CD14-positive monocyte (primary cell): ENCODE measurements at regions not wholly inside any gene's neighbourhood (a gene's known extent, or its start where the extent isn't known, plus 50 kb on each side); places are given as distances from the start of the nearest gene placed in this dataset.

Experiments used
- DNase-seq, 3 donors: peaks; one replicate each; pipeline ENCODE4 v3.0.0-alpha.2; 2011 to 2022
- H2AFZ ChIP-seq: 2 replicates; pipeline ENCODE4 v1.6.0; 2012; ENCODE audit warnings: mild to moderate bottlenecking, low read depth, low read length, inconsistent platforms; ENCODE audit not compliant: insufficient read depth, poor library complexity, severe bottlenecking
- H3K27ac ChIP-seq, 2 donors: 1 replicate in 1 of 2; 2 replicates in 1 of 2; pipeline ENCODE4 v1.5.1; 2012 to 2013; ENCODE audit warnings: low read length in 2 of 2, control low read depth in 1 of 2, inconsistent platforms in 1 of 2, low read depth in 1 of 2, mild to moderate bottlenecking in 1 of 2
- H3K27me3 ChIP-seq, 2 donors: one replicate each; pipeline versions ENCODE4 v1.6.0 to v1.6.1; 2011 to 2013; ENCODE audit warnings: low read length in 2 of 2; ENCODE audit not compliant: control insufficient read depth in 2 of 2, insufficient read depth in 2 of 2
- H3K36me3 ChIP-seq, 2 donors: replicated peaks in 1 of 2; 1 replicate in 1 of 2; 2 replicates in 1 of 2; pipeline versions ENCODE4 v1.5.1 to v1.6.1; 2012 to 2013; ENCODE audit warnings: low read length in 2 of 2, control low read depth in 1 of 2, inconsistent platforms in 1 of 2, mild to moderate bottlenecking in 1 of 2; ENCODE audit not compliant: insufficient read depth in 2 of 2, control insufficient read depth in 1 of 2
- H3K4me1 ChIP-seq, 2 donors: 1 replicate in 1 of 2; 2 replicates in 1 of 2; pipeline versions ENCODE4 v1.5.1 to v1.6.1; 2012 to 2013; ENCODE audit warnings: low read length in 2 of 2, control low read depth in 1 of 2, inconsistent platforms in 1 of 2, mild to moderate bottlenecking in 1 of 2, moderate library complexity in 1 of 2; ENCODE audit not compliant: insufficient read depth in 2 of 2, control insufficient read depth in 1 of 2
- H3K4me2 ChIP-seq: replicated peaks from 2 replicates; pipeline ENCODE3; 2012; ENCODE audit warnings: low read length, moderate library complexity, mild to moderate bottlenecking; ENCODE audit not compliant: poor library complexity, severe bottlenecking; ENCODE audit errors: extremely low read depth
- H3K4me3 ChIP-seq, 3 experiments: fragments of 200-600 bp in 1 of 3; sonication (generic) in 1 of 3; replicated peaks in 1 of 3; 1 replicate in 2 of 3; 2 replicates in 1 of 3; pipeline ENCODE4 v1.5.1; 2011 to 2013; ENCODE audit warnings: low read length in 3 of 3, mild to moderate bottlenecking in 3 of 3, control low read depth in 2 of 3, low read depth in 2 of 3, inconsistent platforms in 1 of 3, moderate library complexity in 1 of 3
- H3K79me2 ChIP-seq: 2 replicates; pipeline ENCODE4 v1.6.0; 2012; ENCODE audit warnings: mild to moderate bottlenecking, control low read depth, inconsistent platforms, low read length, moderate library complexity; ENCODE audit not compliant: insufficient read depth
- H3K9ac ChIP-seq: 2 replicates; pipeline ENCODE4 v1.6.0; 2017; ENCODE audit warnings: low read length, mild to moderate bottlenecking; ENCODE audit not compliant: insufficient read depth, poor library complexity, severe bottlenecking
- H3K9me3 ChIP-seq, 2 donors: replicated peaks in 1 of 2; 1 replicate in 1 of 2; 2 replicates in 1 of 2; pipeline versions ENCODE4 v1.5.1 to v1.6.1; 2012 to 2013; ENCODE audit warnings: low read length in 2 of 2, control low read depth in 1 of 2; ENCODE audit not compliant: control insufficient read depth in 1 of 2, insufficient read depth in 1 of 2
- H4K20me1 ChIP-seq: 2 replicates; pipeline ENCODE4 v1.6.0; 2012; ENCODE audit warnings: mild to moderate bottlenecking, low read length, control low read depth, moderate library complexity; ENCODE audit not compliant: insufficient read depth
- H3K27ac Mint-ChIP-seq, 7 donors: one replicate each; pipeline ENCODE4 v1.8.0; 2020; ENCODE audit warnings: mild to moderate bottlenecking in 7 of 7, mixed read lengths in 7 of 7, moderate library complexity in 6 of 7, inconsistent platforms in 2 of 7
- H3K27me3 Mint-ChIP-seq, 3 donors: one replicate each; pipeline ENCODE4 v1.8.0; 2021 to 2022; ENCODE audit warnings: low read depth in 3 of 3, mild to moderate bottlenecking in 3 of 3, mixed read lengths in 3 of 3, moderate library complexity in 3 of 3, inconsistent platforms in 1 of 3
- H3K36me3 Mint-ChIP-seq, 2 donors: one replicate each; pipeline ENCODE4 v1.8.0; 2020; ENCODE audit warnings: mixed read lengths in 2 of 2, inconsistent platforms in 1 of 2, mild to moderate bottlenecking in 1 of 2
- H3K4me1 Mint-ChIP-seq: one replicate; pipeline ENCODE4 v1.8.0; 2020; ENCODE audit warnings: mild to moderate bottlenecking, mixed read lengths
- H3K4me3 Mint-ChIP-seq, 2 donors: one replicate each; pipeline ENCODE4 v1.8.0; 2020; ENCODE audit warnings: mild to moderate bottlenecking in 2 of 2, mixed read lengths in 2 of 2, moderate library complexity in 1 of 2
- H3K9me3 Mint-ChIP-seq, 7 donors: one replicate each; pipeline ENCODE4 v1.8.0; 2020 to 2022; ENCODE audit warnings: mixed read lengths in 7 of 7, mild to moderate bottlenecking in 6 of 7, moderate library complexity in 6 of 7, inconsistent platforms in 2 of 7
- CTCF ChIP-seq: fragments of 200-600 bp; IDR thresholded peaks from one replicate; pipeline ENCODE4 v1.8.0; 2022; ENCODE audit warnings: antibody characterized with exemption, mild to moderate bottlenecking
- WGBS: methylation state at CpG from one replicate; pipeline ENCODE4 v1.1.5; 2013; ENCODE audit warnings: missing lambda C conversion rate; ENCODE audit not compliant: insufficient coverage; 5-methylcytosine and 5-hydroxymethylcytosine counted together
- intact Hi-C, 2 donors: fragments of 100-400 bp; cut with micrococcal nuclease; formaldehyde crosslinking; loops; one replicate each; pipeline versions ENCODE4 v1.15.0 to v1.15.1; 2023

- H3K9me3 ChIP-seq: no peaks in the 10 kb centered on the region
- no peak for TF ChIP-seq CTCF
- Mint-ChIP-seq H3K27me3 (peaks cover 0 to 2% (median 1%) of the 10 kb centered on the region in 3 donors), H3K27ac (no peak overlapping the region), H3K36me3 (no peaks in the 10 kb centered on the region), H3K4me3 (no peak overlapping the region), H3K9me3 (peaks cover 0 to 13% (median 2%) of the 10 kb centered on the region in 7 donors), H3K4me1 (no peaks in the 10 kb centered on the region)
- 36% methylated on average over 1 of the region's 1 CpG for WGBS
- DNase-seq: no peak
- no peak overlapping the region for H3K9ac ChIP-seq
- no peak overlapping the region for H2AFZ ChIP-seq
- H3K4me3 ChIP-seq: no peak overlapping the region
- H3K36me3 ChIP-seq: no peaks in the 10 kb centered on the region
- no peak overlapping the region for H3K4me2 ChIP-seq
- no peak overlapping the region for H3K27ac ChIP-seq
- H3K4me1 ChIP-seq: no peaks in the 10 kb centered on the region
- intact Hi-C loops: no loop called here
- no peaks in the 10 kb centered on the region for H3K79me2 ChIP-seq
- no peaks in the 10 kb centered on the region for H4K20me1 ChIP-seq
- H3K27me3 ChIP-seq: no peaks in the 10 kb centered on the region
Observed at GRCh38 chr20:7031222-7031621, 263.7 kb downstream of the BMP2 start.

- H3K4me1 ChIP-seq: no peaks in the 10 kb centered on the region
- no peaks in the 10 kb centered on the region for H3K79me2 ChIP-seq
- no peak overlapping the region for H3K4me3 Mint-ChIP-seq
- no peak for DNase-seq
- H3K27me3 ChIP-seq: no peaks in the 10 kb centered on the region
- no CpG with 5 or more reads among the region's 2 CpGs for WGBS
- H4K20me1 ChIP-seq: no peaks in the 10 kb centered on the region
- H2AFZ ChIP-seq: no peak overlapping the region
- no peaks in the 10 kb centered on the region for H3K4me1 Mint-ChIP-seq
- peaks cover 0 to 12% (median 2%) of the 10 kb centered on the region in 7 donors for H3K9me3 Mint-ChIP-seq
- H3K9ac ChIP-seq: no peak overlapping the region
- no peaks in the 10 kb centered on the region for H3K36me3 Mint-ChIP-seq
- no peak for TF ChIP-seq CTCF
- no peaks in the 10 kb centered on the region for H3K36me3 ChIP-seq
- no peaks in the 10 kb centered on the region for H3K9me3 ChIP-seq
- no peak overlapping the region for H3K27ac Mint-ChIP-seq
- H3K4me3 ChIP-seq: no peak overlapping the region
- no peak overlapping the region for H3K27ac ChIP-seq
- peaks cover 0 to 3% (median 0%) of the 10 kb centered on the region in 3 donors for H3K27me3 Mint-ChIP-seq
- H3K4me2 ChIP-seq: no peak overlapping the region
- intact Hi-C loops: no loop called here
Observed at GRCh38 chr20:7038029-7038428, 270.5 kb downstream of the BMP2 start.
